WTC11 (cell line): ENCODE measurements at regions not wholly inside any gene's neighbourhood (a gene's known extent, or its start where the extent isn't known, plus 50 kb on each side); places are given as distances from the start of the nearest gene placed in this dataset.

Experiments used
- E2F4 ChIP-seq: sonication (generic); formaldehyde crosslinking; IDR thresholded peaks from 2 replicates; pipeline ENCODE4 v1.8.1; 2022; ENCODE audit warnings: low read depth, mild to moderate bottlenecking, moderate library complexity, missing genetic modification reagents, borderline replicate concordance
- ETV6 ChIP-seq: sonication (generic); formaldehyde crosslinking; IDR thresholded peaks from 2 replicates; pipeline ENCODE4 v1.8.1; 2022; ENCODE audit warnings: mild to moderate bottlenecking, missing genetic modification reagents
- IRF2 ChIP-seq: sonication (generic); formaldehyde crosslinking; IDR thresholded peaks from 2 replicates; pipeline ENCODE4 v1.8.0; 2022; ENCODE audit warnings: low read depth, missing genetic modification reagents, borderline replicate concordance
- NFATC4 ChIP-seq: fragments of 250-450 bp; sonication (Bioruptor Pico); IDR thresholded peaks from 2 replicates; pipeline ENCODE4 v1.9.0; 2021; ENCODE audit warnings: mild to moderate bottlenecking
- ZNF138 ChIP-seq: sonication (generic); formaldehyde crosslinking; conservative IDR thresholded peaks from 2 replicates; pipeline ENCODE4 v1.8.1; 2022; ENCODE audit warnings: mild to moderate bottlenecking, moderate library complexity, missing genetic modification reagents
- ZNF263 ChIP-seq: sonication (generic); formaldehyde crosslinking; IDR thresholded peaks from 2 replicates; pipeline ENCODE4 v1.8.1; 2022; ENCODE audit warnings: low read depth, mild to moderate bottlenecking, moderate library complexity, missing genetic modification reagents
- TF ChIP-seq, protein P1 (sequence below): fragments of 200-600 bp; IDR thresholded peaks from 2 replicates; pipeline ENCODE4 v1.8.0; 2022; ENCODE audit warnings: antibody characterized with exemption
- TF ChIP-seq, protein P2 (sequence below): sonication (generic); formaldehyde crosslinking; conservative IDR thresholded peaks from 2 replicates; pipeline ENCODE4 v1.8.1; 2023; ENCODE audit warnings: mild to moderate bottlenecking, low read depth, missing genetic modification reagents, moderate library complexity

DNA sequence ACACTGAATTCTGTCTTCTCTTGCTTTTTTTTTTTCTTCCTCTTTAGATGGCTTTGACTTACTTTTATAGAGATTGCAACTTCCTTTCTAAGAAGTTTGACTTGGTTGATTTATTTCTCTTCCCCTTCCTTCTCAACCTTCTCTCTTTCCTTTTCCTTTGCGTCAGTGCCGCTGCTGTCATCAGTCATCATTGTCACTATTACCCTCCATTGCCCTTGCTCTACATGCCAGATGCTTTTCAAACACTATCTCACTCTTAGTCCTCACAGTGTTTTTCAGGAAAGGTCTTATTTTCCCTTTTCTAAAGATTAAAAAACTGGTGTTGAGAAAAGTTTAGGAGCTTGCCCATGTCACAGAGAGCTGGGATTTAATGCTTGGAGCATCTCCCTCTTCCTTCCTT is 74.7 kb upstream of the C11orf87 start:
- TF ChIP-seq ETV6 (CRISPR knock-in tag): no peak
- TF ChIP-seq ZNF138 (CRISPR knock-in tag): no peak
- TF ChIP-seq, protein P1, sequence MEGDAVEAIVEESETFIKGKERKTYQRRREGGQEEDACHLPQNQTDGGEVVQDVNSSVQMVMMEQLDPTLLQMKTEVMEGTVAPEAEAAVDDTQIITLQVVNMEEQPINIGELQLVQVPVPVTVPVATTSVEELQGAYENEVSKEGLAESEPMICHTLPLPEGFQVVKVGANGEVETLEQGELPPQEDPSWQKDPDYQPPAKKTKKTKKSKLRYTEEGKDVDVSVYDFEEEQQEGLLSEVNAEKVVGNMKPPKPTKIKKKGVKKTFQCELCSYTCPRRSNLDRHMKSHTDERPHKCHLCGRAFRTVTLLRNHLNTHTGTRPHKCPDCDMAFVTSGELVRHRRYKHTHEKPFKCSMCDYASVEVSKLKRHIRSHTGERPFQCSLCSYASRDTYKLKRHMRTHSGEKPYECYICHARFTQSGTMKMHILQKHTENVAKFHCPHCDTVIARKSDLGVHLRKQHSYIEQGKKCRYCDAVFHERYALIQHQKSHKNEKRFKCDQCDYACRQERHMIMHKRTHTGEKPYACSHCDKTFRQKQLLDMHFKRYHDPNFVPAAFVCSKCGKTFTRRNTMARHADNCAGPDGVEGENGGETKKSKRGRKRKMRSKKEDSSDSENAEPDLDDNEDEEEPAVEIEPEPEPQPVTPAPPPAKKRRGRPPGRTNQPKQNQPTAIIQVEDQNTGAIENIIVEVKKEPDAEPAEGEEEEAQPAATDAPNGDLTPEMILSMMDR: no peak
- no peak for TF ChIP-seq ZNF263 (CRISPR knock-in tag)
- TF ChIP-seq IRF2 (CRISPR knock-in tag): no peak
- no peak for TF ChIP-seq E2F4 (CRISPR knock-in tag)
- TF ChIP-seq, protein P2, sequence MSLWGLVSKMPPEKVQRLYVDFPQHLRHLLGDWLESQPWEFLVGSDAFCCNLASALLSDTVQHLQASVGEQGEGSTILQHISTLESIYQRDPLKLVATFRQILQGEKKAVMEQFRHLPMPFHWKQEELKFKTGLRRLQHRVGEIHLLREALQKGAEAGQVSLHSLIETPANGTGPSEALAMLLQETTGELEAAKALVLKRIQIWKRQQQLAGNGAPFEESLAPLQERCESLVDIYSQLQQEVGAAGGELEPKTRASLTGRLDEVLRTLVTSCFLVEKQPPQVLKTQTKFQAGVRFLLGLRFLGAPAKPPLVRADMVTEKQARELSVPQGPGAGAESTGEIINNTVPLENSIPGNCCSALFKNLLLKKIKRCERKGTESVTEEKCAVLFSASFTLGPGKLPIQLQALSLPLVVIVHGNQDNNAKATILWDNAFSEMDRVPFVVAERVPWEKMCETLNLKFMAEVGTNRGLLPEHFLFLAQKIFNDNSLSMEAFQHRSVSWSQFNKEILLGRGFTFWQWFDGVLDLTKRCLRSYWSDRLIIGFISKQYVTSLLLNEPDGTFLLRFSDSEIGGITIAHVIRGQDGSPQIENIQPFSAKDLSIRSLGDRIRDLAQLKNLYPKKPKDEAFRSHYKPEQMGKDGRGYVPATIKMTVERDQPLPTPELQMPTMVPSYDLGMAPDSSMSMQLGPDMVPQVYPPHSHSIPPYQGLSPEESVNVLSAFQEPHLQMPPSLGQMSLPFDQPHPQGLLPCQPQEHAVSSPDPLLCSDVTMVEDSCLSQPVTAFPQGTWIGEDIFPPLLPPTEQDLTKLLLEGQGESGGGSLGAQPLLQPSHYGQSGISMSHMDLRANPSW (CRISPR knock-in tag): no peak
- no peak for TF ChIP-seq NFATC4 (CRISPR knock-in tag)
